HS-27A (cell line): ENCODE measurements at regions not wholly inside any gene's neighbourhood (a gene's known extent, or its start where the extent isn't known, plus 50 kb on each side); places are given as distances from the start of the nearest gene placed in this dataset.
"Not testable (repeated sequence)": the region's sequence is repeated elsewhere in the genome, so short reads cannot be mapped to it uniquely, and the experiment has no call there.

Experiments used
- DNase-seq: peaks from one replicate; pipeline ENCODE4 v3.0.0-alpha.2; 2012; ENCODE audit warnings: low read depth, missing footprints

DNA sequence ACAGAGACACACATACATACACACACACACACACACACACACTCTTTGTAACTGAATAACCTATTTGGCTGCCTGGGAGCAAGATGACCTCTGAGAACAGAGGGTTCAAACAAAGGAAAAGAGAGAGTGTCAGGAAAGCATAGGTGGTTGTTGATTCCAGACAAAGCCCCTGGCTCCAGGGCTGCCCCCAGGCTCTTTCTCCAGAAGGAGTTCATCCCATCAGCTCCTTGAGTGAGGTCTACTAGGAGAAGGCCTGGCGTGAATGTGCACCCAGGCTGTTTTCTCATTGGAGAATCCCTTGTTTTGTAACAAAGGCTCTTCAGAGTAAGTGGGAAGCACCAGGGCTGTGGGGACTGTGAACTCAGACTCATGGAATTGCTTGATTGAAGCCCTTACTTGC lies 151.9 kb downstream of the EMP1 start:
- DNase-seq: no peak

DNA sequence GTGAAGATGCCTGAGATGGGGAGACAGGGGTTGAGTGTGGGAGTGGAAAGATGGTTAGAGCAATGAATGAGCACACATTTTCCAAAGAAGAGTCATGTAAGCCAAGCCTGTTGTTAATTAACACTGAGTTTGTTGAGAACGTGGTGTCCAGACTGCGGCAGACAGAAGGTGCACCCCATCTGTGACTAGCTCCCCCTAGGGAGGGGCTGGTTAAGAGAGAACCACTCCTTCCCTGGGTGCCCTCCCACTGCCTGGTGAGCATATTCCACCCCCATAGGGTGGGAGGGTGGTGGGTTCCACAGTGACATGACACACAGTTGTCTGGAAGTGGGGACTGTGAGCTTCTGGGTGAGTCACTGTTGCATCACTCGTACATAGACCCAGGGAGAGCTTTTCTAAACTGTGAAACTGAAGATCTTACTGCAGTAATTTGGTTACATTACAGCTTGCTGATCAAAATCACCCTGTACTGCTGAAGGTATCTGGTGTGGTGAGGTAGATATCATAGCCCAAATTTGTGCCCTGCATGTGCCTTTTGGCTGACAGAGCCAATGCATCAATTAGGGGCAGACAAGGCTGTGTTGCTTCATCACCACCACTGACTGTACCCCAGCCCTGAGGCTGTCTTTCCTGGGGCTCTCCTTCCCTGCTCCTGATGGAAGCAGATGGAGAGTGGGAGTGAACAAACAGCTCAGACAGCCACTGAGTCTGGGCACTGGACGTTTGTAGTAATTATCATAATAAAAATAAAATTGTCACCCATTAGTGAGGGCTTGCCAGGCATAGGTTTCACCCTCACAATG lies 150.9 kb downstream of the EMP1 start:
- DNase-seq: no peak

- no peak for DNase-seq
Observed at GRCh38 chr12:13345722-13346121, 149.2 kb downstream of the EMP1 start.

DNA sequence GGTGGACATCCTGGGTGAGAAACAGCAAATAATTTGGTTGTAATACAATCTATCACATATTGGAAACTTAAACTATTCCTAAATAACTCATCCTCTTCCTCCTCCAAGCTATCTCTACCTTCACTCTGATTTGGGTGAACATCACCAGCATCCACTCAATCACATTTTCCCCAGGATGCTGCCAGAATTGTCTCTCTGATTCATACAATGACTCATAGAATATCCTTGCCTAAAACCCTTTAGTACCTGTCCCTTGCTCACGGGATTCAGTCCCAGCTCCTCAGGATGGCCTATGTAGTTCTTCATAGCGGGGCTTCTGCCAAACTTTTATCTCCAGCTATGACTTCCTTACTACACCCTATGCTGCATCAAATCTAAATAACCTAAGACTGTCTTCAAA lies 146.8 kb downstream of the EMP1 start:
- no peak for DNase-seq

DNA sequence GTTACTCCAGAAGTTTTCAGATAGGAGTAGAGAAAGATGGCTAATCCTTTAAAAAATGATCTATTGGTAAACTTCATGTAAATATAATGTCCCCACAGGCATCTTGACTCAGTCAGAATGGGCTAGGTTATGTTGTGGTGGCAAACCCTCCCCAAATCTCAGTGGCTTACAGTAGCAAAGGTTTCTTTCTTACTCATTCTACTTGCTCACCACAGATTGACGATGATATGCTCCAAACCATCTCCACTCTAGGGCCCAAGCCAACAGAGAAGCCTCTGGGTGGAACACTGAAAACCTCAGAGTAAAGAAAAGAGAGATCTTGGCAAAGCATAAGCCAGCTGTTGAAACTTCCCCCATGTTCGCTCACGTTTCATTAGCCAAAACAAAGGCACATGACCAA lies 146.4 kb downstream of the EMP1 start:
- no peak for DNase-seq

DNA sequence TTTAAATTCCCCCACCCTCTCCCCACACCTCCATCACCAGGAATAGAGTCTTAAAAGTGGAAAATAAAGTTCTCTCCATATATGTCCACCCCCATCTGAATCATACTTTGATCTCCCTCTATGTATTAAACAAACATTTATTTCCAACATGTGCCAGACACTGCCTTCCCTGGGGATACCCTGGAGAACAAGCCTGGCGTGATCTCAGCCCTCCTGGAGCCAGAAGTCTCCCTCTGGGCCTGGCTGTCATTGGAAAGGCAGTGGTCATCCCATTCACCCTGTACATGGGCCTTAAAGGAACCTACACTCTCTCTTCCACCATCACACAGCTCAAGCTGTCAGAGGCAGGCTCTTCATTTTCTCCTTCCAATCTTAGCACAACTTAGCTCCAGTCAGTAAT lies 143.6 kb downstream of the EMP1 start:
- no peak for DNase-seq

DNA sequence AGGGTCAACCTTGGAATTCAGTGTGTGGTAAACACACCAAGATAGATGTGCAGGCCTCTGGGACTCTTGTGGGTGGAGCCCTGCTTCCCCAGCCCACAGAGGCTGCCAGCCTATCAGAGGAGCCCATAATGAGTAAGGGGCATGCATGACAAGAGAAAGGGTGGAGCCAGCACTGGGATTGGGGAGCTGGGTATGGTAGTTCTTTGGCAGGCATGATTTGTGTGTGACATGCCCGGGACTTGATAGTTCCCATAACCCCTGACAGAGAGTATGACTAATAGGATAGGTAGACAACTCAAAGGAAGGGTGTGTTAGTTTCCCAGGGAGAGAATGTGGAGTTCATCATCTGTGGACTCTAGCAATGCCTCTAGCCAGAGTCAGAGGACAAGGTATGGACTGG lies 143.0 kb downstream of the EMP1 start:
- DNase-seq: no peak

DNA sequence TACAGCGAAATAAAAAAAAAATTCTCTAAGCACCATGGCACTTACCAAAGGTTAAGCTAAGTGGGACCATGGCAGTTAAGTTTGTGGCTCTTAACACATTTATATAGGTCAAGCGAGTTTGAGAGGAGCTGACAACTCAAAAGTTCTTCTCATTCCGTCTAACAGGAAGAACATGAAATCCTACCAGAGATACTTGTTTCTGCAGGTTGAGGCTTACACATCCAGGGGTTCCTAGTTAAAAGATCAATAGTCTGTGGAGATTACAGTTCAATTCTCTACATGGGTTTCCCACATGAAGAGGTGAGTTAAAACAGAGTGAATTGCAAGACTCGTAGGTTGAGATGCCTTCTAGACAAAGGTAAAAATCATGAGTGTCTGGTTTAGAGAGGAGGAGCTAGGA lies 142.6 kb downstream of the EMP1 start:
- DNase-seq: no peak

DNA sequence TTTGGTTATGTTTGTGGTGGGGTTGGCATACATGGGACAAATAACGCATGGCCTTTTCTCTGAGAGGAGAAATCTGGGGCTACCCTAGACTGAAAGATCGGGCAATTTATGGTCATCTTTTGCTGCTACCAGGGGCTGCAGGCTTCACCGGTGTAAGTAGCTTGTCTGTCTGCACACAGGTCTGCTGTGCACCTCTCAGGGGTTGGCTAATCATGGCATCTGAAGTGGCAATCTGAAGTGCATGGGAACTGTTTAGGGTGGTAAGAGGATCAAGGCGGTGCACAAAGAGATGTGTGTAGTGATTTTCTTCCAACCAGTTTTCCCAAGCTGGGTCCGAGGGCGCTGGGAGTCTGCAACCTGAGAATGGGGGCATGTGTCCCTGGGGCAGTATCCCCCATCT lies 141.3 kb downstream of the EMP1 start:
- no peak for DNase-seq

DNA sequence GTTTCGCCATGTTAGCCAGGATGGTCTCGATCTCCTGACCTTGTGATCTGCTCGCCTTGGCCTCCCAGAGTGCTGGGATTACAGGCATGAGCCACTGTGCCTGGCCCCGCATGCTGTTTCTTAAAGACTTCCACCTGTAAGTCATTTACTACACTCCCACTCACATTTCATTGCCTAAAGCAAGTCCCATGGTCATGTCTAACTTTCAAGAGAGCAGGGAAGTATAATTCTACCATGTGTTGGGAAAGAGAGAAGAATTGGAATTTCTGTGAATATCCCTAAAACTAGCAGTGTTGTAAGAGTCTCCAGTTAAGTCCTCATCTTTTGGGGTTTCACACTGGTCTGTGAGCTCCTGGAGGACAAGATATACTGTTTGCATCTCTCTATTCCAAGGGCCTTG lies 139.7 kb downstream of the EMP1 start:
- DNase-seq: no peak

- DNase-seq: no peak
Observed at GRCh38 chr12:13328535-13328934, 132.0 kb downstream of the EMP1 start.

- no peak for DNase-seq
Observed at GRCh38 chr12:13326076-13326475, 129.6 kb downstream of the EMP1 start.

DNA sequence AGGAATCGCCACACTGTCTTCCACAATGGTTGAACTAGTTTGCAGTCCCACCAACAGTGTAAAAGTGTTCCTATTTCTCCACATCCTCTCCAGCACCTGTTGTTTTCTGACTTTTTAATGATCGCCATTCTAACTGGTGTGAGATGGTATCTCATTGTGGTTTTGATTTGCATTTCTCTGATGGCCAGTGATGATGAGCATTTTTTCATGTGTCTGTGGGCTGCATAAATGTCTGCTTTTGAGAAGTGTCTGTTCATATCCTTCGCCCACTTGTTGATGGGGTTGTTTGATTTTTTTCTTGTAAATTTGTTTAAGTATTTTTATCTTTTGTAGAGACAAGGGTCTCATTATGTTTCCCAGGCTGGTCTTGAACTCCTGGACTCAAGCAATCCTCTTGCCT lies 128.5 kb downstream of the EMP1 start:
- not testable (repeated sequence) for DNase-seq

- DNase-seq: no peak
Observed at GRCh38 chr12:13318231-13319015, 121.9 kb downstream of the EMP1 start.

GRCh38 chr12:13316587-13317246 lies 120.2 kb downstream of the EMP1 start:
- DNase-seq: no peak

DNA sequence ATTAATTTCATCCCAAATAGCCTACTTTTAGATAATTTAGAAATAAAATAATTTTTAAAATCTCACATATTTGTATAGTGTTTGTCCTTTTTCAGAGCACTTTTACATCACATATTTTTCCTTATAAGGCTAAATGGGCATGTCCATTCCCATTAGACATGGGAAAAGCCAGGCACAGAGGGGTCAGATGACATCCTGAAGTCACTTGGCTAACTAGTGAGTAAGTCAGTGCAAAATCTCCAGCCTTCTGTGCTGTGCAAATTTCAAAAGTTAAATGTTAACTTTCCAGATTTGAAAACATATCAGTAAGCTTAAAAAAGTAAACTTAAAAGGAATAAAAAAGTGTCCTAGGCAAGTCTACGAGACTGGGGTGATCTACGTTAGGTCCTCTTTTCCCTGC lies 117.4 kb downstream of the EMP1 start:
- no peak for DNase-seq

DNA sequence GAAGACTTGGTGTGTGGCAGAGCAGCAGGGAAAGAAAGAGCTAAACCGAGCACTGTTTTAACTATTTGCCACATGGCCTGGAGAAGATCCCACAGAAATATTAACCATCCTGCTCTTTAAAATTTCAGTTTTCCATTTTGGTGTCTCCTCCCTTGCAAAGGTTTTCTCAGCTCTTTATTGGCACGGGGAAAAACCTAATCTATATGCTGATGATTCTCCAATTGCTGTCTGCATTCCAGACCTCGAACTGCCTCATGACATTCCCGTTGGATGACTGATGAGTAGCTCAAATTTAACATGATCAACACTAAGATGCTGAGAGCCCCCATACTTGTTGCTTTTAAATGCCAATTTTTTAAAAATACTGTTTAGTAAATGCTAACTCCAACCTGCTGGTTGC lies 115.0 kb downstream of the EMP1 start:
- no peak for DNase-seq

DNA sequence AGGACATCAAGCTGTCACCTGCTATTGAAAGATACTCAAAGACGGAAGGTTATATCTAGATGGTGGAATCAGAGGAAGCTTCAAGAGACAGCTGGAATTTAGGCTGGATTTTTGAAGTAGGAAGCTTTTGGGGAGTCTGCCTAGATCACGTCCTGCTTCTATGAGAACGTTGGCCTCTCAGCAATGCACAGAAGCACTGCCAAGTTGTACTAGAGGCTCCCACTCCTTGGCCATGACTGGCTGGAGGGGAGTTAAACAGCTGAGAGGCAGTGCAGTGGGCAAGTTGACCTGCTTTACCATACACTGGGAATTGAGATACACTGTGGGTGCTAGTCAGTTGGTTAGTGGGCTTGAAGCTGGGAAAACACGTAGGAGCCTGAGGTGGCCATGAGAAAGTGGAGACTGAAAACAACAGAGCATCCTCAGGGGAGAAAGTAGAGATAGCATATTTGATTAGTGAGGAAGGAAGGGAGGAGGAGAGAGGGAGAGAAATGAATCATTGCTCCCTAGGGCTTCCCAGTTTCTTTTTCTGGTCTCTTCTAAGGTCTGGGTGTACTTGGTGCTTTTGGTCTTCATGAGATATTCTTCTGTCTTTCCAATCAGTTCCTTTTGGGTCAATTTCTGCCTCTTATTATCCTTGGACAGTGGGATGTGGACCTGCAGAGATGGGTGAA lies 110.8 kb downstream of the EMP1 start:
- DNase-seq: no peak

DNA sequence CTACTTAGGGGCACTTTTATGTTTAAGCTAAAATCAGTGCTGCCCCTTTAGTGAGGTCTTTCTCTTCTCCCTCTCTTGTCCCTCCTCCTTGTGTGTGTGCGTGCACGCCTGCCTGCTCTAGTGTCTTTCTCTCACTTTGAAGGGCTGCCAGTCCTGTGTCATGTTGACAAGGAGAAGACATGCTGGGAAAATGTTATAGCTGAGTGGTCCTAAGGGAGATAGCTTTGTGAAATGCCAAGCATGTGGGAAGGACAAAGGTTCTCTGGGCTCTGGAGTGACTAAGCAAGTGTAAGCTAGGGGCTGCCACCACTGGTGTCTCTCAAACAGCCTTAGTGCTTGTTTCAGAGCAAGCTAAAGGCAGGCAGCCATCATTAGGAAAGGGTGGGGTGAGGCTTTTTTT lies 108.4 kb downstream of the EMP1 start:
- DNase-seq: no peak

DNA sequence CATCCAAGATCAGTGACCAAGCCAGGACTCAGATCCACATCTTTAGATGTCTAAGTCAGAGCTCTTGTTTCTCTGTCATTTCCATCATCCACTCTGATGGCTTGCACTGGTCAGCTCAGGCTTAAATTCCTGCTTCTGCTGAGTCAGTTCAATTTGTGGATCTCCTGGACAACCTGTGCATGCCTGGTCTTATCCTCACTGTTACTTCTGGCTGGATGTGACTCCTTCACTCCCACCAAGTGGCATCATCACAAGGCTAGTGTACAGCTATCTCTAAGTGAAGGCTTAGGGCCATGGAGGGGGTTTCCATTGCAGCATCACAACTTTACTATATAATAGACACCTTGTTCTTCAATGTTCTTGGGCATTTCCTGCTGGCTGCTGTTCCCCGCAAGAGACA lies 102.9 kb downstream of the EMP1 start:
- no peak for DNase-seq

GRCh38 chr12:13293096-13293495 lies 96.6 kb downstream of the EMP1 start:
- DNase-seq: no peak

DNA sequence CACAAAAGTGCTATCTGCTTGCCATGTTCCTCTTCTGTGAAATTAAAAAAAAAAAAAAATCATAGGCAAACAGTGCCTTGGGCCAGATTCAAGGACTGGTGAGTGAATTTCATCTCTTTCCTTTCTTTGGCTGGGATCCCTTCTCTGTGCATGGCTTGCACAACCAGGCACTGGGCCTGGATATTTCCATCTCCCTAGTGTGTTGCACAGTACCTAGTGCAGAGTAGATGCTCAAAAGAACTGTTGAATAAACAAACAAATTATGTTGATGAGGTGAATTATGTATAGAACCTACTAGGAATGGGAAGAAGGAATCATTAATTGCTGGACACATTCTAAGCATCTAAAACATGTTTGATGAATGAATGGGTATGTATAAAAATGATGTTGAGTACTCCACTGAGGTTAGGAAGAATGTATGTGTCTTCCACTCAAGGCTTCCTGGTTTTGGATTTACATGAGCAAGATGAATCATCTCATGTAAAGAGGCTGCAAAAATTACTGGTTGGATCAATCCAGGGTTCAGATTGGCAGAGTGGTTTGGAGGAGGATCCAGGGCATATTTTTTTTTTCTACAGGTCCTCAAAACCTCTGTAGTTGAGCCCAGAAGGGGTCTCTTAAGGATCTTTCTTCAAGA lies 93.2 kb downstream of the EMP1 start:
- no peak for DNase-seq
